WI38 (cell line): ENCODE measurements at regions not wholly inside any gene's neighbourhood (a gene's known extent, or its start where the extent isn't known, plus 50 kb on each side); places are given as distances from the start of the nearest gene placed in this dataset.
"Not testable (repeated sequence)": the region's sequence is repeated elsewhere in the genome, so short reads cannot be mapped to it uniquely, and the experiment has no call there.

Source experiments
- H3K4me3 ChIP-seq: 2 replicates; pipeline ENCODE4 v1.5.1; 2011; ENCODE audit warnings: low read depth, mild to moderate bottlenecking, control low read depth, low read length
- TF ChIP-seq, protein P1 (sequence below): IDR thresholded peaks from 2 replicates; pipeline ENCODE4 v1.5.1; 2012; ENCODE audit warnings: low read depth, mild to moderate bottlenecking, control low read depth, low read length

GRCh38 chr6:141976994-141977393, 155.7 kb upstream of the GJE1 start:
- H3K4me3 ChIP-seq, result no peak overlapping the region
- TF ChIP-seq, protein P1, sequence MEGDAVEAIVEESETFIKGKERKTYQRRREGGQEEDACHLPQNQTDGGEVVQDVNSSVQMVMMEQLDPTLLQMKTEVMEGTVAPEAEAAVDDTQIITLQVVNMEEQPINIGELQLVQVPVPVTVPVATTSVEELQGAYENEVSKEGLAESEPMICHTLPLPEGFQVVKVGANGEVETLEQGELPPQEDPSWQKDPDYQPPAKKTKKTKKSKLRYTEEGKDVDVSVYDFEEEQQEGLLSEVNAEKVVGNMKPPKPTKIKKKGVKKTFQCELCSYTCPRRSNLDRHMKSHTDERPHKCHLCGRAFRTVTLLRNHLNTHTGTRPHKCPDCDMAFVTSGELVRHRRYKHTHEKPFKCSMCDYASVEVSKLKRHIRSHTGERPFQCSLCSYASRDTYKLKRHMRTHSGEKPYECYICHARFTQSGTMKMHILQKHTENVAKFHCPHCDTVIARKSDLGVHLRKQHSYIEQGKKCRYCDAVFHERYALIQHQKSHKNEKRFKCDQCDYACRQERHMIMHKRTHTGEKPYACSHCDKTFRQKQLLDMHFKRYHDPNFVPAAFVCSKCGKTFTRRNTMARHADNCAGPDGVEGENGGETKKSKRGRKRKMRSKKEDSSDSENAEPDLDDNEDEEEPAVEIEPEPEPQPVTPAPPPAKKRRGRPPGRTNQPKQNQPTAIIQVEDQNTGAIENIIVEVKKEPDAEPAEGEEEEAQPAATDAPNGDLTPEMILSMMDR, result no peak

- not testable (repeated sequence) for H3K4me3 ChIP-seq
Measured at GRCh38 chr6:141969768-141970415, 162.8 kb upstream of the GJE1 start.

GRCh38 chr6:141969201-141969600, 163.5 kb upstream of the GJE1 start:
- TF ChIP-seq, protein P1, result no peak
- no peak overlapping the region for H3K4me3 ChIP-seq

DNA sequence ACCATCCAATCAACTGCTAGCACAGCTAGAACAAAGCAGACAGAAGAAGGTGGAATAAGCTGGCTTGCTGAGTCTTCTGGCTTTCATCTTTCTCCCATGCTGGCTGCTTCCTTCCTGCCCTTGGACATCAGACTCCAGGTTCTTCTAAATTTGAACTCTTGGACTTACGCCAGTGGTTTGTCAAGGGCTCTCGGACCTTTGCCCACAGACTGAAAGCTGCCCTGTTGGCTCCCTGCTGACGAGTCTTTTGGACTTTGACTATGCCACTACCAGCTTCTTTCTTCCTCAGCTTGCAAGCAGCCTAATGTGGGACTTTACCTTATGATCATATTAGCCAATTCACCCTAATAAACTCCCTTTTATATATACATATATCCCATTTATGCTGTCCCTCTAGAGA, 164.1 kb upstream of the GJE1 start:
- no peak overlapping the region for H3K4me3 ChIP-seq
- TF ChIP-seq, protein P1, result no peak

DNA sequence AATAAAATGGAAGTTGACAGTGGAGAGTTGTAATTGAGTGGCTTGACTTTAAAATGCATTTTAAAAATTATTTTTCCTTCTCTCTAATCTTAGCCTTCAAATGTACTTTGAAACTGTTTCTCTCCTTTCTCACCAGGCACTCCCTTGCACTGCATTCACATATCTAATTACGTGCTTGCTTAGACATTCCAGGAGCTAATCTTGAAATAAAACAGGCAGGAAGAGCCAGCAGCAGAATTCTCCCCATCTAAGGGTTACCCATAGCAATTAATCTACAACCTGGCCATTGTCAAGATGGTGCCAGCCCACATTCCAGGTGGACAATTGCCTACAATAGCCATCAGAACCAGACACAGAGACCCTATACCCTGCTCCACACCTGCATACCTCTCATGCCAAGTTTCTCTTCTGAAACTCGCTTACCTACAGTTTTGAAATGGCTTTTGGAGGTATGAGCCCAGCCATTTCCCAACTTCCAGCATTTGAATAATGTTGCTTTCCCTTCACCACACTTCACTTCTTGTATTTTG, 167.6 kb upstream of the GJE1 start:
- no peak overlapping the region for H3K4me3 ChIP-seq
- TF ChIP-seq, protein P1, result no peak

DNA sequence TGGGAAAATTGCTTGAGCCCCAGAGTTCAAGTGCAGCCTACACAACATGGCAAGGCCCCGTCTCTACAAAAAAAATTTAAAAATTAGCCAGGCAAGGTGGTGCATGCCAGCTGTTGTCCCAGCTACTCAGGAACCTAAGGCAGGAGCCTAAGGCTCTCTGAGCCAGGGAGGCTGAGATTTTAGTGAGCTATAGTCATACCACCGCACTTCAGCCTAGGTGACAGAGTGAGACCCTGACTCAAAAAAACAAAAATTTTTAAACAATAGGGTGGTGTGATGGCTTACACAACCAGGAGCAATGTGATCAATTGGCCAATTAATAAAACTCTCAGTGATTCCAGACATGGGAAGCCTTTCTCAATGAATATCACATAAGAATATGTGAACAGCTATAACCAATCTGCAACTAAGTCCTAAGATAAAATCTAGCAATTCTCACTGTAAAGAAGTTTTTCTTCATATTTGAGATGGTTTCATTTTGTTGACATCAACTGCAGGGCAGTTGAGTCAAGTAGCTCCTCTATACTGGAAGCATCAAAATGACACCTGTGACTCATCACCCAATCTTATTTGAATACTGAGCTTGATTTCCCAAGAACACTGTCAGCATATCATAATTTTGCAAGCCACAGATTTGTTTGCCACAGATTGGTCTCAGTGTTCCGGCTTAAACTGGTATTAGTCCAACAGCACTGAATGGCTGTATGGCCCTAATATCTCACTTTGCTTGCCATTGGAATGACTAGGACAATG, 169.0 kb upstream of the GJE1 start:
- TF ChIP-seq, protein P1, result no peak
- H3K4me3 ChIP-seq, result no peak overlapping the region

DNA sequence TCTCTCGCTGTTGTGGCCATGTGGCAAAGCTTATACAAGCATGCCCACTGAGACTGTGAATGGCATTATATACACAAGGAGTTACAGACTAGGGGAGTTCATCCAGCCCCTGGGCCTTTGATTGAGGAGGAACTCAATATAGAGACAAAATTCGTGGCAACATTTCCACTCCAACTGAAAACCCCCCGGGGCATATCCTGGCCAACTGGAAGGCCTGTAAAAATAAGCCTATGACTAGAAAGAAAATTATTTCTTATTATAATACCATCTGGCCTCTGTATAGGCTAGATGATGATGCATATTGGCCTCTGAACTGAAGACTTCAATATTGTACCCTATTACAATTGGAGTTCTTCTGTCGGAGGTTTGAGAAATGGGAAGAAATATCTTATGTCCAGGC, 175.5 kb upstream of the GJE1 start:
- H3K4me3 ChIP-seq, result no peak overlapping the region
- TF ChIP-seq, protein P1, result no peak

GRCh38 chr6:141956868-141957267, 175.9 kb upstream of the GJE1 start:
- no peak overlapping the region for H3K4me3 ChIP-seq
- TF ChIP-seq, protein P1, result no peak
